HL-60 (cell line): ENCODE measurements at regions not wholly inside any gene's neighbourhood (a gene's known extent, or its start where the extent isn't known, plus 50 kb on each side); places are given as distances from the start of the nearest gene placed in this dataset.

Experiments
- DNase-seq, 2 experiments: peaks; one replicate each; pipeline ENCODE4 v3.0.0-alpha.2; 2010 to 2020; ENCODE audit warnings: low read depth in 1 of 2, low spot score in 1 of 2
- H3K27ac ChIP-seq: fragments of 250-450 bp; sonication (Bioruptor Pico); replicated peaks from 2 replicates; pipeline ENCODE4 v1.5.1; 2020; ENCODE audit warnings: mild to moderate bottlenecking, moderate library complexity
- H3K27me3 ChIP-seq: fragments of 250-450 bp; sonication (Bioruptor Pico); 2 replicates; pipeline ENCODE4 v1.5.1; 2021; ENCODE audit warnings: mild to moderate bottlenecking, moderate library complexity; ENCODE audit not compliant: insufficient read depth, poor library complexity, severe bottlenecking
- H3K4me3 ChIP-seq: replicated peaks from 2 replicates; pipeline ENCODE4 v1.5.1; 2011; ENCODE audit warnings: mild to moderate bottlenecking, control low read depth, low read length; ENCODE audit not compliant: insufficient read depth
- GABPA ChIP-seq: IDR thresholded peaks from 2 replicates; pipeline ENCODE4 v1.6.1; 2012; ENCODE audit warnings: low read depth
- POLR2AphosphoS5 ChIP-seq: IDR thresholded peaks from 2 replicates; pipeline ENCODE4 v1.6.1; 2012; ENCODE audit warnings: low read depth
- SPI1 ChIP-seq: IDR thresholded peaks from 2 replicates; pipeline ENCODE4 v1.6.1; 2012; ENCODE audit warnings: low read depth, mild to moderate bottlenecking, borderline replicate concordance
- TF ChIP-seq, protein P1 (sequence below): IDR thresholded peaks from one replicate; pipeline ENCODE4 v1.5.1; 2011; ENCODE audit warnings: low read length, control low read depth, inconsistent platforms; ENCODE audit not compliant: insufficient read depth
- TF ChIP-seq, protein P2 (sequence below): IDR thresholded peaks from 2 replicates; pipeline ENCODE4 v1.6.1; 2012; ENCODE audit warnings: low read depth; ENCODE audit not compliant: insufficient replicate concordance

- TF ChIP-seq, protein P1, sequence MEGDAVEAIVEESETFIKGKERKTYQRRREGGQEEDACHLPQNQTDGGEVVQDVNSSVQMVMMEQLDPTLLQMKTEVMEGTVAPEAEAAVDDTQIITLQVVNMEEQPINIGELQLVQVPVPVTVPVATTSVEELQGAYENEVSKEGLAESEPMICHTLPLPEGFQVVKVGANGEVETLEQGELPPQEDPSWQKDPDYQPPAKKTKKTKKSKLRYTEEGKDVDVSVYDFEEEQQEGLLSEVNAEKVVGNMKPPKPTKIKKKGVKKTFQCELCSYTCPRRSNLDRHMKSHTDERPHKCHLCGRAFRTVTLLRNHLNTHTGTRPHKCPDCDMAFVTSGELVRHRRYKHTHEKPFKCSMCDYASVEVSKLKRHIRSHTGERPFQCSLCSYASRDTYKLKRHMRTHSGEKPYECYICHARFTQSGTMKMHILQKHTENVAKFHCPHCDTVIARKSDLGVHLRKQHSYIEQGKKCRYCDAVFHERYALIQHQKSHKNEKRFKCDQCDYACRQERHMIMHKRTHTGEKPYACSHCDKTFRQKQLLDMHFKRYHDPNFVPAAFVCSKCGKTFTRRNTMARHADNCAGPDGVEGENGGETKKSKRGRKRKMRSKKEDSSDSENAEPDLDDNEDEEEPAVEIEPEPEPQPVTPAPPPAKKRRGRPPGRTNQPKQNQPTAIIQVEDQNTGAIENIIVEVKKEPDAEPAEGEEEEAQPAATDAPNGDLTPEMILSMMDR: no peak
- no peak for TF ChIP-seq SPI1
- no peak for TF ChIP-seq POLR2AphosphoS5
- TF ChIP-seq, protein P2, sequence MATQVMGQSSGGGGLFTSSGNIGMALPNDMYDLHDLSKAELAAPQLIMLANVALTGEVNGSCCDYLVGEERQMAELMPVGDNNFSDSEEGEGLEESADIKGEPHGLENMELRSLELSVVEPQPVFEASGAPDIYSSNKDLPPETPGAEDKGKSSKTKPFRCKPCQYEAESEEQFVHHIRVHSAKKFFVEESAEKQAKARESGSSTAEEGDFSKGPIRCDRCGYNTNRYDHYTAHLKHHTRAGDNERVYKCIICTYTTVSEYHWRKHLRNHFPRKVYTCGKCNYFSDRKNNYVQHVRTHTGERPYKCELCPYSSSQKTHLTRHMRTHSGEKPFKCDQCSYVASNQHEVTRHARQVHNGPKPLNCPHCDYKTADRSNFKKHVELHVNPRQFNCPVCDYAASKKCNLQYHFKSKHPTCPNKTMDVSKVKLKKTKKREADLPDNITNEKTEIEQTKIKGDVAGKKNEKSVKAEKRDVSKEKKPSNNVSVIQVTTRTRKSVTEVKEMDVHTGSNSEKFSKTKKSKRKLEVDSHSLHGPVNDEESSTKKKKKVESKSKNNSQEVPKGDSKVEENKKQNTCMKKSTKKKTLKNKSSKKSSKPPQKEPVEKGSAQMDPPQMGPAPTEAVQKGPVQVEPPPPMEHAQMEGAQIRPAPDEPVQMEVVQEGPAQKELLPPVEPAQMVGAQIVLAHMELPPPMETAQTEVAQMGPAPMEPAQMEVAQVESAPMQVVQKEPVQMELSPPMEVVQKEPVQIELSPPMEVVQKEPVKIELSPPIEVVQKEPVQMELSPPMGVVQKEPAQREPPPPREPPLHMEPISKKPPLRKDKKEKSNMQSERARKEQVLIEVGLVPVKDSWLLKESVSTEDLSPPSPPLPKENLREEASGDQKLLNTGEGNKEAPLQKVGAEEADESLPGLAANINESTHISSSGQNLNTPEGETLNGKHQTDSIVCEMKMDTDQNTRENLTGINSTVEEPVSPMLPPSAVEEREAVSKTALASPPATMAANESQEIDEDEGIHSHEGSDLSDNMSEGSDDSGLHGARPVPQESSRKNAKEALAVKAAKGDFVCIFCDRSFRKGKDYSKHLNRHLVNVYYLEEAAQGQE: no peak
- no peak for TF ChIP-seq GABPA
- Histone ChIP-seq H3K4me3 (no peak overlapping the region), H3K27ac (no peak overlapping the region), H3K27me3 (no peaks in the 10 kb centered on the region)
- no peak for DNase-seq
Observed at GRCh38 chr18:11249391-11249790, 100.0 kb upstream of the PIEZO2 start.

DNA sequence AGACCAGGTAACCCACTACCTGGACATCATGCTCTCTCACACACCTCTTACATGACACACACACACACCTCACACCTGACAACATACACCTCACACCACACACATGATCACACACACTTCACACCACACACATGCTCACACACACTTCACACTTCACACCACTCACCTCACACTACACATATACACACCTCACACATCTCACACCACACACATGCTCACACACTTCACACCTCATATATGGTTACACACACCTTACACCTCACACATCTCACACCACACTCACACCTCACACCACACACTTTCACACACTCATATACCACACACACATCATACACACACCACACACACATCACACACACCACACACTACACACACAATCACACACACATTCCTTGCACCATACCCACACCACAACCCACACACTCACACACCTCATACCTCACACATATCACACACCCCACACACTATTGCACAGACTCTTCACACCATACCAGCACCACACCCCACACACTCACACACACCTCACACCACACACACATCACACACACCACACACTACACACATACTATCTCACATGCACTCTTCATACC, 98.1 kb upstream of the PIEZO2 start:
- Histone ChIP-seq H3K27ac (no peak overlapping the region), H3K27me3 (no peaks in the 10 kb centered on the region), H3K4me3 (no peak overlapping the region)
- TF ChIP-seq GABPA (no peak), SPI1 (no peak), POLR2AphosphoS5 (no peak)
- TF ChIP-seq, protein P2: no peak
- TF ChIP-seq, protein P1: no peak
- DNase-seq: no peak

GRCh38 chr18:11246495-11247300, 97.3 kb upstream of the PIEZO2 start:
- H3K27ac ChIP-seq: no peak overlapping the region
- no peak overlapping the region for H3K4me3 ChIP-seq
- DNase-seq: no peak
- no peaks in the 10 kb centered on the region for H3K27me3 ChIP-seq
- no peak for TF ChIP-seq POLR2AphosphoS5
- TF ChIP-seq, protein P1: no peak
- no peak for TF ChIP-seq GABPA
- no peak for TF ChIP-seq SPI1
- TF ChIP-seq, protein P2: no peak
